HepG2 (cell line): ENCODE measurements at regions not wholly inside any gene's neighbourhood (a gene's known extent, or its start where the extent isn't known, plus 50 kb on each side); places are given as distances from the start of the nearest gene placed in this dataset.

Experiments used
- ATAC-seq: fragments of 200-7000 bp; cut with Tn5 transposase; 3 replicates; pipeline ENCODE4 v1.9.1; 2020; ENCODE audit warnings: mild to moderate bottlenecking, moderate library complexity
- BruUV-seq: library from RNA; stranded (reverse); fragments of 400-500 nt; replicated peaks from 2 replicates; lab custom pipeline; 2021; lab: Mats Ljungman, UMichigan
- CTCF ChIA-PET: fragments of 300-600 bp; formaldehyde crosslinking; extraction: SDS; loops from one replicate; lab custom pipeline; 2021; ENCODE audit warnings: low total read pairs, inconsistent platforms, low intra/inter-chr PET ratio; lab: Yijun Ruan, JAX
- POLR2A ChIA-PET: fragments of 350-600 bp; sonication (Branson Sonifier 250); formaldehyde crosslinking; loops from one replicate; lab custom pipeline; 2020; ENCODE audit warnings: antibody characterized with exemption, inconsistent platforms; lab: Yijun Ruan, JAX
- DNase-seq: peaks from one replicate; pipeline ENCODE4 v3.0.0-alpha.2; 2015; ENCODE audit warnings: low spot score
- FAIRE-seq: peaks from 3 replicates; lab custom pipeline; 2011; peaks lifted over from hg19 to GRCh38; lab: Jason Lieb, UNC
- H2AFZ ChIP-seq: one replicate; pipeline ENCODE4 v1.6.1; 2011; ENCODE audit warnings: low read length, inconsistent platforms
- H3K27ac ChIP-seq: fragments of 300-600 bp; 3 replicates; pipeline ENCODE4 v1.8.0; 2011; ENCODE audit warnings: mixed run types, mild to moderate bottlenecking, mixed read lengths, low read length, inconsistent platforms; ENCODE audit not compliant: insufficient read depth; ENCODE audit errors: extremely low read length
- H3K27me3 ChIP-seq, 2 experiments: fragments of 200-600 bp in 1 of 2; 2 replicates in 1 of 2; 3 replicates in 1 of 2; pipeline versions ENCODE4 v1.6.0 to v1.8.0; 2011; ENCODE audit warnings: low read length in 2 of 2, mild to moderate bottlenecking in 2 of 2, moderate library complexity in 2 of 2, inconsistent platforms in 1 of 2; ENCODE audit not compliant: insufficient read depth in 2 of 2, control insufficient read depth in 1 of 2
- H3K36me3 ChIP-seq, 2 experiments: fragments of 200-600 bp in 1 of 2; replicated peaks in 1 of 2; 2 replicates in 1 of 2; 3 replicates in 1 of 2; pipeline versions ENCODE4 v1.5.1 to v1.8.0; 2011; ENCODE audit warnings: low read length in 2 of 2, inconsistent platforms in 1 of 2; ENCODE audit not compliant: insufficient read depth in 2 of 2, control insufficient read depth in 1 of 2
- H3K4me1 ChIP-seq: 2 replicates; pipeline ENCODE4 v1.5.1; 2012; ENCODE audit warnings: low read length, inconsistent platforms; ENCODE audit not compliant: insufficient read depth
- H3K4me2 ChIP-seq: 2 replicates; pipeline ENCODE4 v1.6.0; 2011; ENCODE audit warnings: low read depth, low read length, inconsistent platforms
- H3K4me3 ChIP-seq, 3 experiments: fragments of 200-600 bp in 1 of 3; sonication (generic), shearing (Covaris generic) in 1 of 3; replicated peaks in 1 of 3; 2 replicates each; pipeline ENCODE4 v1.5.1; 2011 to 2016; ENCODE audit warnings: low read length in 3 of 3, inconsistent platforms in 2 of 3, low read depth in 2 of 3, mild to moderate bottlenecking in 2 of 3, control low read depth in 1 of 3, mixed read lengths in 1 of 3; ENCODE audit not compliant: insufficient read depth in 1 of 3
- H3K79me2 ChIP-seq: one replicate; pipeline ENCODE4 v1.6.1; 2011; ENCODE audit warnings: low read length, inconsistent platforms; ENCODE audit not compliant: insufficient read depth
- H3K9ac ChIP-seq: 2 replicates; pipeline ENCODE4 v1.6.0; 2011; ENCODE audit warnings: mild to moderate bottlenecking, low read depth, low read length, inconsistent platforms; ENCODE audit not compliant: insufficient read depth
- H3K9me3 ChIP-seq: 2 replicates; pipeline ENCODE4 v1.5.1; 2012; ENCODE audit warnings: mild to moderate bottlenecking, low read length
- H4K20me1 ChIP-seq: 2 replicates; pipeline ENCODE4 v1.6.0; 2011; ENCODE audit warnings: inconsistent platforms, mild to moderate bottlenecking, low read length, moderate library complexity; ENCODE audit not compliant: insufficient read depth
- FOSL1 ChIP-seq: sonication (generic); formaldehyde crosslinking; IDR thresholded peaks from 2 replicates; pipeline ENCODE4 v1.9.0; 2021; ENCODE audit warnings: missing genetic modification reagents, borderline replicate concordance
- FOXP4 ChIP-seq: sonication (generic); formaldehyde crosslinking; IDR thresholded peaks from 2 replicates; pipeline ENCODE4 v1.4.0; 2020; ENCODE audit warnings: missing genetic modification reagents
- KDM5A ChIP-seq: fragments of 200-600 bp; sonication (generic); IDR thresholded peaks from 2 replicates; pipeline ENCODE4 v1.7.0; 2018; ENCODE audit warnings: antibody characterized with exemption, mild to moderate bottlenecking, low read length, borderline replicate concordance
- KMT2A ChIP-seq: sonication (generic); formaldehyde crosslinking; IDR thresholded peaks from 2 replicates; pipeline ENCODE4 v1.4.0; 2020; ENCODE audit warnings: missing genetic modification reagents
- POLR2G ChIP-seq: fragments of 200-400 bp; formaldehyde crosslinking; IDR thresholded peaks from 2 replicates; pipeline ENCODE4 v1.6.1; 2018; ENCODE audit warnings: mild to moderate bottlenecking, low read depth, low read length, moderate library complexity
- ZFP36L2 ChIP-seq: sonication (generic); formaldehyde crosslinking; IDR thresholded peaks from 2 replicates; pipeline ENCODE4 v1.4.0; 2020; ENCODE audit warnings: missing genetic modification reagents
- ZFY ChIP-seq: sonication (generic); formaldehyde crosslinking; IDR thresholded peaks from 2 replicates; pipeline ENCODE4 v1.4.0; 2020; ENCODE audit warnings: missing genetic modification reagents
- ZNF367 ChIP-seq: sonication (generic); formaldehyde crosslinking; IDR thresholded peaks from 2 replicates; pipeline ENCODE4 v1.4.0; 2020; ENCODE audit warnings: missing genetic modification reagents, borderline replicate concordance
- ZNF530 ChIP-seq: sonication (generic); formaldehyde crosslinking; IDR thresholded peaks from 2 replicates; pipeline ENCODE4 v1.5.0; 2020; ENCODE audit warnings: low read depth, mild to moderate bottlenecking, missing genetic modification reagents
- ZNF709 ChIP-seq: sonication (generic); formaldehyde crosslinking; IDR thresholded peaks from 2 replicates; pipeline ENCODE4 v1.5.0; 2020; ENCODE audit warnings: mild to moderate bottlenecking, missing genetic modification reagents
- WGBS: methylation state at CpG from one replicate; pipeline ENCODE4 v1.1.6; 2017; ENCODE audit warnings: low lambda C conversion rate; 5-methylcytosine and 5-hydroxymethylcytosine counted together
- in situ Hi-C: cut with HindIII; loops from 2 replicates; pipeline ENCODE4 v1.10.0; 2017; ENCODE audit warnings: low pct_unique_long_range_greater_than_20kb; ENCODE audit not compliant: extremely low pct_ligation_motif_present
- intact Hi-C: fragments of 100-400 bp; cut with micrococcal nuclease; formaldehyde crosslinking; loops from one replicate; pipeline ENCODE4 v1.10.0; 2022; ENCODE audit not compliant: unreplicated experiment
- TF ChIP-seq, protein P1 (sequence below): sonication (generic); formaldehyde crosslinking; IDR thresholded peaks from 2 replicates; pipeline ENCODE4 v1.5.0; 2020; ENCODE audit warnings: missing genetic modification reagents

DNA sequence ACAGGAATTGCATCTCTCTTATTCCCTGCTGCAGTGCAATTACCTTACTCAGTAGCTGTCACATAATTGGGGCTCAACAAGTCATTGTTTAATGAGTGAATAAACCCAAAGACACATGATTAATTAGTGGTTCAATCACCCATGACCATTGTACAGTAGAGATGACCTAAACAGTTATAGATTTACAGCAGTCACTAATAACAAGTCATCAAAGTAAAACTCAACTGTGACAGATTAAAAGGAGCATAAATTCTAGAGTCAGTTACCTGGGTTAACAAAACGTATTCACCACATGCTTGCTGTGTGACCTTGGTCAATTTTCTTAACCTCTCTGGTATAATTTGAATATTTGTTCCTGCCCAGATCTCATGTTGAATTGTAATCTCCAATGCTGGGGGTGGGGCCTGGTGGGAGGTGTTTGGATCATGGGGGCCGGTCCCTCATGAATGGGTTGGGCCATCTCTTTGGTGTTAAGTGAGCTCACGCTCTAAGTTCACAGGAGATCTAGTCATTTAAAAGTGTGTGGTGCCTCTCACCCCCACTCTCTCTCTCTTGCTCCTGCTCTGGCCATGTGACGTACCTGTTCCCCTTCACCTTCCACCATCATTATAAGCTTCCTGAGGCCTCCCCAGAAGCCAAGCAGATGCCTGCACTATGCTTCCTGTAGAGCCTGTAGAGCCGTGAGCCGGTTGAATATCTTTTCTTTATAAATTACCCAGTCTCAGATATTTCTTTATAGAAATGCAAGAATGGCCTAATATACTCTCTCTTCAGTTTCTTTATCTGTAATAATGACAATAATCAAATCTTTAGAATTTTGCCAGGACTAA is 141.9 kb upstream of the PLEKHG7 start:
- Histone ChIP-seq H4K20me1 (no peaks in the 10 kb centered on the region), H3K36me3 (no peaks in the 10 kb centered on the region), H3K79me2 (no peaks in the 10 kb centered on the region), H3K4me2 (no peak overlapping the region), H3K9ac (no peak overlapping the region), H2AFZ (no peak overlapping the region), H3K9me3 (no peaks in the 10 kb centered on the region), H3K4me1 (peaks cover 5% of the 10 kb centered on the region; the same call in 1 of the 2 replicates), H3K27me3 (no peaks in the 10 kb centered on the region), H3K27ac (no peak overlapping the region), H3K4me3 (no peak overlapping the region)
- ChIA-PET POLR2A (no interaction called here), CTCF (no interaction called here)
- ATAC-seq (no peak), DNase-seq (no peak), FAIRE-seq (no peak)
- in situ Hi-C loops: no loop called here
- no TSS peak for BruUV-seq
- intact Hi-C loops: no loop called here
- TF ChIP-seq ZFY (no peak), FOSL1 (CRISPR knock-in tag) (no peak), ZNF709 (CRISPR knock-in tag) (no peak), POLR2G (no peak), KMT2A (no peak), ZNF367 (CRISPR knock-in tag) (no peak), ZFP36L2 (CRISPR knock-in tag) (no peak), FOXP4 (CRISPR knock-in tag) (no peak), KDM5A (no peak), ZNF530 (CRISPR knock-in tag) (no peak)
- TF ChIP-seq, protein P1, sequence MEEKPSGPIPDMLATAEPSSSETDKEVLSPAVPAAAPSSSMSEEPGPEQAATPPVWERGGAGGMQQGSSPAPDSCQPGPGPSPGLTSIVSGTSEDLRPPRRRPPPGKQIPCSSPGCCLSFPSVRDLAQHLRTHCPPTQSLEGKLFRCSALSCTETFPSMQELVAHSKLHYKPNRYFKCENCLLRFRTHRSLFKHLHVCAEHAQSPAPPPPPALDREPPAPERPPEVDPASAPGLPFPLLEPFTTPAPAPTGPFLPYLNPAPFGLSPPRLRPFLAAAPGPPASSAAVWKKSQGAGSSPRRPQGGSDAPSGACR (CRISPR knock-in tag): no peak
- 51% methylated on average over 6 of the region's 6 CpGs for WGBS
